OCI-LY1 (cell line): ENCODE measurements at regions not wholly inside any gene's neighbourhood (a gene's known extent, or its start where the extent isn't known, plus 50 kb on each side); places are given as distances from the start of the nearest gene placed in this dataset.

Source experiments
- H2AFZ ChIP-seq: fragments of 200-600 bp; sonication (generic), shearing (Covaris generic); 2 replicates; pipeline ENCODE4 v1.6.0; 2014; ENCODE audit warnings: antibody characterized with exemption, mild to moderate bottlenecking, low read length
- H3F3A ChIP-seq: fragments of 200-600 bp; sonication (generic), shearing (Covaris generic); 2 replicates; pipeline ENCODE4 v1.6.0; 2014; ENCODE audit warnings: mild to moderate bottlenecking, antibody characterized with exemption, low read length, moderate library complexity; ENCODE audit not compliant: insufficient read depth
- H3K27ac ChIP-seq: fragments of 200-600 bp; sonication (generic); 2 replicates; pipeline ENCODE4 v1.5.1; 2014; ENCODE audit warnings: low read length, mixed run types, mild to moderate bottlenecking, low read depth; ENCODE audit not compliant: poor library complexity, severe bottlenecking
- H3K27me3 ChIP-seq: fragments of 200-600 bp; sonication (generic); 2 replicates; pipeline ENCODE4 v1.6.0; 2014; ENCODE audit warnings: antibody characterized with exemption, mild to moderate bottlenecking, low read length, moderate library complexity; ENCODE audit not compliant: insufficient read depth
- H3K36me3 ChIP-seq: fragments of 200-600 bp; sonication (generic); 2 replicates; pipeline ENCODE4 v1.6.1; 2014; ENCODE audit warnings: mild to moderate bottlenecking, antibody characterized with exemption, low read length, moderate library complexity, mixed read lengths; ENCODE audit not compliant: insufficient read depth
- H3K4me1 ChIP-seq: fragments of 200-600 bp; sonication (generic); 2 replicates; pipeline ENCODE4 v1.5.1; 2014; ENCODE audit warnings: mild to moderate bottlenecking, low read length, moderate library complexity; ENCODE audit not compliant: insufficient read depth, severe bottlenecking
- H3K4me2 ChIP-seq: fragments of 200-600 bp; sonication (generic), shearing (Covaris generic); 2 replicates; pipeline ENCODE4 v1.6.1; 2014; ENCODE audit warnings: low read length
- H3K4me3 ChIP-seq: fragments of 200-600 bp; sonication (generic); 2 replicates; pipeline ENCODE4 v1.5.1; 2014; ENCODE audit warnings: low read length, low read depth, mild to moderate bottlenecking, mixed read lengths; ENCODE audit not compliant: poor library complexity, severe bottlenecking
- H3K79me2 ChIP-seq: fragments of 200-600 bp; shearing (Covaris generic); 2 replicates; pipeline ENCODE4 v1.6.1; 2016; ENCODE audit warnings: mixed run types, low read length, mixed read lengths; ENCODE audit not compliant: insufficient read depth
- H3K9ac ChIP-seq: fragments of 200-600 bp; sonication (generic), shearing (Covaris generic); 2 replicates; pipeline ENCODE4 v1.6.1; 2014; ENCODE audit warnings: mild to moderate bottlenecking, low read length, mixed read lengths
- H3K9me2 ChIP-seq: fragments of 200-600 bp; sonication (generic), shearing (Covaris generic); 2 replicates; pipeline ENCODE4 v1.6.1; 2014; ENCODE audit warnings: low read depth, mild to moderate bottlenecking, low read length, mixed read lengths
- H3K9me3 ChIP-seq: fragments of 200-600 bp; shearing (Covaris generic); 2 replicates; pipeline ENCODE4 v1.6.1; 2014; ENCODE audit warnings: low read length, mixed read lengths
- H4K20me1 ChIP-seq: fragments of 200-600 bp; sonication (generic), shearing (Covaris generic); 2 replicates; pipeline ENCODE4 v1.6.0; 2016; ENCODE audit warnings: mild to moderate bottlenecking, low read length; ENCODE audit not compliant: insufficient read depth
- CTCF ChIP-seq: fragments of 200-600 bp; sonication (generic), shearing (Covaris generic); IDR thresholded peaks from 2 replicates; pipeline ENCODE4 v1.5.1; 2017; ENCODE audit warnings: mild to moderate bottlenecking, antibody characterized with exemption, low read length, moderate library complexity, mixed read lengths
- EZH2 ChIP-seq: fragments of 200-600 bp; sonication (generic), shearing (Covaris generic); IDR thresholded peaks from 2 replicates; pipeline ENCODE4 v1.8.0; 2017; ENCODE audit warnings: borderline replicate concordance, mixed run types, mild to moderate bottlenecking, antibody characterized with exemption, low read length, moderate library complexity, mixed read lengths

GRCh38 chr5:18438126-18438525 lies 803.9 kb downstream of the TAF11L14 start:
- Histone ChIP-seq H3K4me2 (no peak overlapping the region), H4K20me1 (no peaks in the 10 kb centered on the region), H3F3A (no peaks in the 10 kb centered on the region), H3K4me3 (no peak overlapping the region), H3K27me3 (no peaks in the 10 kb centered on the region), H3K9ac (no peak overlapping the region), H2AFZ (no peak overlapping the region), H3K79me2 (no peaks in the 10 kb centered on the region), H3K27ac (no peak overlapping the region), H3K4me1 (no peaks in the 10 kb centered on the region), H3K36me3 (no peaks in the 10 kb centered on the region), H3K9me3 (no peaks in the 10 kb centered on the region), H3K9me2 (no peaks in the 10 kb centered on the region)
- TF ChIP-seq CTCF (no peak), EZH2 (no peak)

- no peak for TF ChIP-seq EZH2
- no peak for TF ChIP-seq CTCF
- H3K4me1 ChIP-seq: no peaks in the 10 kb centered on the region
- H3K36me3 ChIP-seq: no peaks in the 10 kb centered on the region
- no peaks in the 10 kb centered on the region for H3K9me2 ChIP-seq
- H2AFZ ChIP-seq: no peak overlapping the region
- H3K4me3 ChIP-seq: no peak overlapping the region
- no peaks in the 10 kb centered on the region for H3K79me2 ChIP-seq
- no peak overlapping the region for H3K27ac ChIP-seq
- no peaks in the 10 kb centered on the region for H3K27me3 ChIP-seq
- H4K20me1 ChIP-seq: no peaks in the 10 kb centered on the region
- H3K4me2 ChIP-seq: no peak overlapping the region
- H3K9me3 ChIP-seq: no peaks in the 10 kb centered on the region
- H3K9ac ChIP-seq: no peak overlapping the region
- no peaks in the 10 kb centered on the region for H3F3A ChIP-seq
Observed at GRCh38 chr5:18455521-18455920, 821.3 kb downstream of the TAF11L14 start.

- Histone ChIP-seq H3K9ac (no peak overlapping the region), H3K9me2 (no peaks in the 10 kb centered on the region), H3K27me3 (no peaks in the 10 kb centered on the region), H3K27ac (no peak overlapping the region), H3K9me3 (no peaks in the 10 kb centered on the region), H2AFZ (no peak overlapping the region), H3K4me3 (no peak overlapping the region), H3F3A (no peaks in the 10 kb centered on the region), H3K4me1 (no peaks in the 10 kb centered on the region), H3K79me2 (no peaks in the 10 kb centered on the region), H3K4me2 (no peak overlapping the region), H3K36me3 (no peaks in the 10 kb centered on the region), H4K20me1 (no peaks in the 10 kb centered on the region)
- no peak for TF ChIP-seq CTCF
- no peak for TF ChIP-seq EZH2
Observed at GRCh38 chr5:18457255-18457654, 823.0 kb downstream of the TAF11L14 start.
